ENCODE measurements at regions not wholly inside any gene's neighbourhood (a gene's known extent, or its start where the extent isn't known, plus 50 kb on each side); places are given as distances from the start of the nearest gene placed in this dataset.
"Not testable (repeated sequence)": the region's sequence is repeated elsewhere in the genome, so short reads cannot be mapped to it uniquely, and the experiment has no call there.

GRCh38 chrY:20998483-20998882 lies 242.6 kb downstream of the RPS4Y2 start:
- peaks cover 38% of the 10 kb centered on the region for H3K4me1 Mint-ChIP-seq
- CTCF ChIA-PET = no interaction called here
- no peak for DNase-seq
- no peak overlapping the region for H3K4me3 Mint-ChIP-seq
- POLR2A ChIA-PET = interaction anchor here (1.4 kb wide), 1 partner anchor 35 kb away, joined by 3 read pairs; no protein-coding TSS in a partner anchor
- H3K27me3 Mint-ChIP-seq = no peaks in the 10 kb centered on the region
- no peak overlapping the region for H3K27ac Mint-ChIP-seq
- peaks cover 3% of the 10 kb centered on the region for H3K9me3 Mint-ChIP-seq
- peaks cover 3% of the 10 kb centered on the region for H3K36me3 Mint-ChIP-seq (ENCODE audit: low read depth)

DNA sequence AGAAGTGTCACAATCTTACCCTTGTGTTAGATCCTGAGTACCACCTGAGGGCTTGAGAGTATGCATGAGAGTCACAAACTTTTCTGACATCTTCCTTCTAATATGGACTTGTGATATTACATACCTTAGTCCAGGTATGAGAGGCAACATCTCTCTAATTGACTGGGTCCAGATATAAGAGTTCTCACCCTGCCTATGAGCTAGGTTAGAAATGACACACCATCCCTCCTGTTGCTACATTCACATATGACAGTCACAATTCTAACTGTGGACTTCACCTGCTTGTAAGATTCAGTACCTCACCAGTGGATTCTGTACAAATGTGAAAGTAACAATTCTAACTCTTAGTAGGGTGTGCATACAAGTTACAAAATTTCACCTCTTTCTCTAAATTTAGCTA lies 245.2 kb downstream of the RPS4Y2 start:
- POLR2A ChIA-PET = no interaction called here
- Mint-ChIP-seq H3K36me3 (ENCODE audit: low read depth) (peaks cover 3% of the 10 kb centered on the region), H3K9me3 (peaks cover 3% of the 10 kb centered on the region), H3K27me3 (no peaks in the 10 kb centered on the region), H3K4me1 (peaks cover 39% of the 10 kb centered on the region), H3K27ac (no peak overlapping the region), H3K4me3 (no peak overlapping the region)
- CTCF ChIA-PET = no interaction called here
- DNase-seq = no peak

GRCh38 chrY:21003059-21003458 lies 247.2 kb downstream of the RPS4Y2 start:
- no peaks in the 10 kb centered on the region for H3K27me3 Mint-ChIP-seq
- DNase-seq = no peak
- H3K36me3 Mint-ChIP-seq (ENCODE audit: low read depth) = peaks cover 1% of the 10 kb centered on the region
- CTCF ChIA-PET = no interaction called here
- H3K9me3 Mint-ChIP-seq = peaks cover 8% of the 10 kb centered on the region
- H3K4me1 Mint-ChIP-seq = peaks cover 26% of the 10 kb centered on the region
- H3K4me3 Mint-ChIP-seq = no peak overlapping the region
- POLR2A ChIA-PET = no interaction called here
- no peak overlapping the region for H3K27ac Mint-ChIP-seq

- Mint-ChIP-seq H3K27me3 (no peaks in the 10 kb centered on the region), H3K4me3 (no peak overlapping the region), H3K9me3 (peaks cover 8% of the 10 kb centered on the region), H3K36me3 (ENCODE audit: low read depth) (peaks cover 1% of the 10 kb centered on the region), H3K4me1 (peaks cover 14% of the 10 kb centered on the region), H3K27ac (no peak overlapping the region)
- CTCF ChIA-PET = no interaction called here
- no peak for DNase-seq
- POLR2A ChIA-PET = no interaction called here
Measured at GRCh38 chrY:21005531-21005930, 249.6 kb downstream of the RPS4Y2 start.

- no peak for DNase-seq
- ChIA-PET CTCF (no interaction called here), POLR2A (no interaction called here)
- Mint-ChIP-seq H3K27ac (peak overlapping the region; percentile 87), H3K4me3 (peak overlapping the region; percentile 53), H3K36me3 (ENCODE audit: low read depth) (peaks cover 7% of the 10 kb centered on the region), H3K9me3 (no peaks in the 10 kb centered on the region), H3K4me1 (peaks cover 38% of the 10 kb centered on the region), H3K27me3 (no peaks in the 10 kb centered on the region)
Measured at GRCh38 chrY:21021811-21022210, 265.9 kb downstream of the RPS4Y2 start.

DNA sequence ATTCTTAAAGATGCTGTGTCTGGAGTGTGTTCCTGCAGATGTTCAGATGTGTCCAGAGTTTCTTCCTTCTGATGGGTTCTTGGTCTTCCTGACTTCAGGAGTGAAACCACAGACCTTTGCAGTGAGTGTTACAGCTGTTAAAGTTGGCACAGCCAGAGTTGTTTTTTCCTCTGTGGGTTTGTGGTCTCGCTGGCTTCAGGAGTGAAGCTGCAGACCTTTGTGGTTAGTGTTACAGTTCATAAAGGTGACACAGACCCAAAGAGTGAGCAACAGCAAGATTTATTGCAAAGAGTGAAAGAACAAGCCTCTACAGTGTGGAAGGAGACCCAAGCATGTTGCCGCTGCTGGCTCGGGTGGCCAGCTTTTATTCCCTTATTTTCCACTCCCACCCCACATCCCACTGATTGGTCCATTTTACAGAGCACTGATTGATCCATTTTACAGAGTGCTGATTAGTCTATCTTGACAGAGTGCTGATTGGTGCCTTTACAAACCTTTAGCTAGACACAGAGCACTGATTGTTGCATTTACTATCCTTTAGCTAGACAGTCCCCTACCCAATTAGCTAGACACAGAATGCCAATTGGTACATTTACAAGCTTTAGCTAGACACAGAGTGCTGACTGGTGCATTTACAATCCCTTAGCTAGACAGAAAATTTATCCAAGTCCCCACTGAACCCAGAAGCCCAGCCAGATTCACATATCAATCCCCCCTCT lies 266.6 kb downstream of the RPS4Y2 start:
- Mint-ChIP-seq H3K4me1 (peaks cover 38% of the 10 kb centered on the region), H3K9me3 (no peaks in the 10 kb centered on the region), H3K36me3 (ENCODE audit: low read depth) (peaks cover 7% of the 10 kb centered on the region), H3K4me3 (peak overlapping the region; percentile 53), H3K27ac (peak overlapping the region; percentile 87), H3K27me3 (no peaks in the 10 kb centered on the region)
- peak; percentile 58 for DNase-seq
- POLR2A ChIA-PET = interaction anchor here (0.6 kb wide), 1 partner anchor 162 kb away, joined by 3 read pairs; no protein-coding TSS in a partner anchor
- CTCF ChIA-PET = no interaction called here

GRCh38 chrY:21023906-21024305 lies 268.0 kb downstream of the RPS4Y2 start:
- peaks cover 42% of the 10 kb centered on the region for H3K4me1 Mint-ChIP-seq
- POLR2A ChIA-PET = no interaction called here
- no peaks in the 10 kb centered on the region for H3K27me3 Mint-ChIP-seq
- no peak overlapping the region for H3K4me3 Mint-ChIP-seq
- no peaks in the 10 kb centered on the region for H3K9me3 Mint-ChIP-seq
- DNase-seq = no peak
- CTCF ChIA-PET = no interaction called here
- peaks cover 7% of the 10 kb centered on the region for H3K36me3 Mint-ChIP-seq (ENCODE audit: low read depth)
- H3K27ac Mint-ChIP-seq = no peak overlapping the region

DNA sequence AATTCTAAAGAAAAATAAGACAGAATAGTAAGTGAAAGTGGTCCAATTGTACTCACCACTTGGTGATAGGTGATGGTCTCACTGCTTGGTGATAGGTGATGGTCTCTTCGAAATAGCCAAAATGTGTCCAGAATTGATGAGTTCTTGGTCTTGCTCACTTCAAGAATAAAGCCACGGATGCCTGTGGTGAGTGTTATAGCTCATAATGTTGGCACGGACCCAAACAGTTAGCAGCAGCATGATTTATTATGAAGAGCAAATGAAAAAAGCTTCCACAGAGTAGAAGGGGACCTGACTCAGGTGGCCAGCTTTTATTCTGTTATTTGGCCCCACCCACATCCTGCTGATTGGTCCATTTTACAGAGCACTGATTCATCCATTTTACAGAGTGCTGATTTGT lies 272.6 kb downstream of the RPS4Y2 start:
- H3K9me3 Mint-ChIP-seq = peaks cover 3% of the 10 kb centered on the region
- DNase-seq = no peak
- peaks cover 36% of the 10 kb centered on the region for H3K4me1 Mint-ChIP-seq
- H3K27ac Mint-ChIP-seq = no peak overlapping the region
- no peaks in the 10 kb centered on the region for H3K27me3 Mint-ChIP-seq
- peaks cover 18% of the 10 kb centered on the region for H3K36me3 Mint-ChIP-seq (ENCODE audit: low read depth)
- no peak overlapping the region for H3K4me3 Mint-ChIP-seq
- ChIA-PET POLR2A (no interaction called here), CTCF (no interaction called here)

GRCh38 chrY:21033363-21033762 lies 277.5 kb downstream of the RPS4Y2 start:
- Mint-ChIP-seq H3K4me3 (peak overlapping the region; percentile 30), H3K9me3 (peaks cover 18% of the 10 kb centered on the region), H3K36me3 (ENCODE audit: low read depth) (peaks cover 24% of the 10 kb centered on the region), H3K4me1 (peaks cover 51% of the 10 kb centered on the region), H3K27ac (peak overlapping the region; percentile 94), H3K27me3 (no peaks in the 10 kb centered on the region)
- ChIA-PET CTCF (no interaction called here), POLR2A (interaction anchor here (1.2 kb wide), 1 partner anchor 35 kb away, joined by 3 read pairs; no protein-coding TSS in a partner anchor)
- DNase-seq = no peak

DNA sequence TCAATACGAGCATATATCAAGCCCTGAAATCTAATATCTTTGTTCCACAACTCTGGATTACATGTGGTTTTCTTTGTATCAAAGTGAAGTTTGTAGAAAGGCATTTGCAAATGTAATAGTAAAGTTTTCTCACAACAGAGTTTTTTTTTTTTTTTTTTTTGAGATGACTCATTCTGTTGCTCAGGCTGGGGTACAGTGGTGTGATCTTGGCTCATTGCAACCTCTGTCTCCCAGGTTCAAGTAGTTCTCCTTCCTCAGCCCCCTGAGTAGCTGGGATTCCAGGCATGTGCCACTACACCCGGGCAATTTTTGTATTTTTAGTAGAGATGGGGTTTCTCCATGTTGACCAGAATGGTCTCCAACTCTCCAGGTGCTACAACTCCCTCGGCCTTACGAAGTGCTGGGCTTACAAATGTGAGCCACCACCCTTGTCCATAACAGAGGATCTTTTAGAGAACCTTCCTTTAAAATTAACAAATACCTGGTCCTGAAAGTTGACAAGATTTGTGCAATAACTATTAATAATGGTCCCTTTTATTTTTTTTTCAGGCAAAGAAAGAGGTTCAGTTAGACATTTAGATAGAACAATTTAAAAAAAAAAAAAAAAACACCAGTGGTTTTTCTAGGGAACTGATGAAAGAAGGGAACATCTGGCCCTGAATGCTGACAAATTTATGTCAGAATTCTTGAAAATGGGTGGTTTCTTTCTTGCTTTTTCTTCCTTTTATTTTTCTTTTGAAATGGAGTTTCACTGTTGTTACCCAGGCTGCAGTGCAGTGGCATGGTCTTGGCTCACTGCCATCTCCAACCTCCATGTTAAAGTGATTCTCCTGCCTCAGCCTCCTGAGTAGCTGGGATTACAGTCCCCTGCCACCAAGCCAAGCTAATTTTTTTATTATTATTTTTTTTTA lies 278.5 kb downstream of the RPS4Y2 start:
- CTCF ChIA-PET = no interaction called here
- H3K4me1 Mint-ChIP-seq = peaks cover 49% of the 10 kb centered on the region
- no peaks in the 10 kb centered on the region for H3K27me3 Mint-ChIP-seq

DNA sequence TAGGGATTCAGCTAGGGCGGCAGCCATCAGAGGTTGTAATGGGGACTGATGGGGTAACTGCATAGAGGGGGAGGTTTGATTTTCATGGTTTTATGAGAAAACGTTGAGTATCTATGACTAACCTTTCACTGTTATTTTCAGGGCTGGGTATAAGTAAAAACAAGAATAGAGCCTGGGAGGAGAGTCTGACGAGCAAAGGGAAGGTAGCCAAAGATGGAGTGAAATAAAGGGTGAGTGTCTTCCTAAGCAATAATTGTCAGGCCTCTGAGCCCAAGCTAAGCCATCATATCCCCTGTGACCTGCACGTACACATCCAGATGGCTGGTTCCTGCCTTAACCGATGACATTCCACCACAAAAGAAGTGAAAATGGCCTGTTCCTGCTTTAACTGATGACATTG lies 281.5 kb downstream of the RPS4Y2 start:
- H3K27me3 Mint-ChIP-seq, DNase-seq, H3K4me3 Mint-ChIP-seq, POLR2A ChIA-PET, CTCF ChIA-PET: not testable (repeated sequence)
- H3K4me1 Mint-ChIP-seq = peaks cover 57% of the 10 kb centered on the region
- peak overlapping the region; percentile 15 for H3K27ac Mint-ChIP-seq
- H3K9me3 Mint-ChIP-seq = peaks cover 15% of the 10 kb centered on the region
- peaks cover 27% of the 10 kb centered on the region for H3K36me3 Mint-ChIP-seq (ENCODE audit: low read depth)

More for the DNA sequence above, 278.5 kb downstream of the RPS4Y2 start:
- Mint-ChIP-seq H3K36me3 (ENCODE audit: low read depth) (peaks cover 25% of the 10 kb centered on the region), H3K27ac (peak overlapping the region; percentile 94), H3K4me3 (peak overlapping the region; percentile 52), H3K9me3 (peaks cover 18% of the 10 kb centered on the region)
- DNase-seq = peak; percentile 37
- POLR2A ChIA-PET = interaction anchor here (1.2 kb wide), 1 partner anchor 36 kb away, joined by 3 read pairs; no protein-coding TSS in a partner anchor

GRCh38 chrY:21039811-21040210 lies 283.9 kb downstream of the RPS4Y2 start:
- H3K4me3 Mint-ChIP-seq = no peak overlapping the region
- CTCF ChIA-PET = no interaction called here
- peaks cover 38% of the 10 kb centered on the region for H3K36me3 Mint-ChIP-seq (ENCODE audit: low read depth)

GRCh38 chrY:21040711-21041110 lies 284.8 kb downstream of the RPS4Y2 start:
- peaks cover 35% of the 10 kb centered on the region for H3K9me3 Mint-ChIP-seq
- H3K27me3 Mint-ChIP-seq, DNase-seq, H3K4me3 Mint-ChIP-seq, H3K27ac Mint-ChIP-seq, POLR2A ChIA-PET, CTCF ChIA-PET: not testable (repeated sequence)
- peaks cover 28% of the 10 kb centered on the region for H3K4me1 Mint-ChIP-seq
- H3K36me3 Mint-ChIP-seq (ENCODE audit: low read depth) = peaks cover 36% of the 10 kb centered on the region

More at GRCh38 chrY:21039811-21040210, 283.9 kb downstream of the RPS4Y2 start:
- DNase-seq = no peak
- Mint-ChIP-seq H3K9me3 (peaks cover 35% of the 10 kb centered on the region), H3K27ac (no peak overlapping the region), H3K27me3 (no peaks in the 10 kb centered on the region), H3K4me1 (peaks cover 35% of the 10 kb centered on the region)
- POLR2A ChIA-PET = no interaction called here

Measured in activated CD4-positive, alpha-beta T cell treated with anti-CD3 and anti-CD28 coated beads, Interleukin-2, amount 10 ng/mL, durations not matched to agents 7 days and 5 days (primary cell).